ENCODE measurements at regions not wholly inside any gene's neighbourhood (a gene's known extent, or its start where the extent isn't known, plus 50 kb on each side); places are given as distances from the start of the nearest gene placed in this dataset.

- WGBS, 2 donors, result 43 to 49% methylated on average over 3 of the region's 3 CpGs
- peaks cover 0 to 22% (median 6%) of the 10 kb centered on the region in 4 donors for H3K9me3 ChIP-seq
Measured at GRCh38 chr15:97482521-97482920, 478.0 kb upstream of the ARRDC4 start.

GRCh38 chr15:97483232-97483631, 477.3 kb upstream of the ARRDC4 start:
- Histone ChIP-seq H3K4me1 (no peaks in the 10 kb centered on the region), H3K27me3 (no peaks in the 10 kb centered on the region), H3K36me3 (no peaks in the 10 kb centered on the region), H3K9me3 (peaks cover 0 to 21% (median 6%) of the 10 kb centered on the region in 4 donors), H3K27ac (no peak overlapping the region), H3K4me3 (no peak overlapping the region)
- TF ChIP-seq POLR2A (IDR thresholded peaks at IDR 0.05) (no peak), EP300 (IDR thresholded peaks at IDR 0.05) (no peak), CTCF (IDR thresholded peaks at IDR 0.05) (no peak)
- DNase-seq (ENCODE audit: low spot score in 2 of 2), result no peak
- WGBS, 2 donors, result 84 to 86% methylated on average over 21 of the region's 21 CpGs

More at GRCh38 chr15:97482521-97482920, 478.0 kb upstream of the ARRDC4 start:
- no peaks in the 10 kb centered on the region for H3K27me3 ChIP-seq
- TF ChIP-seq EP300 (IDR thresholded peaks at IDR 0.05), result no peak
- TF ChIP-seq POLR2A (IDR thresholded peaks at IDR 0.05), result no peak
- no peak for TF ChIP-seq CTCF (IDR thresholded peaks at IDR 0.05)
- DNase-seq (ENCODE audit: low spot score in 2 of 2), result no peak
- no peak overlapping the region for H3K4me3 ChIP-seq
- no peaks in the 10 kb centered on the region for H3K36me3 ChIP-seq
- H3K27ac ChIP-seq, result no peak overlapping the region
- no peaks in the 10 kb centered on the region for H3K4me1 ChIP-seq

GRCh38 chr15:97490429-97490828, 470.1 kb upstream of the ARRDC4 start:
- Histone ChIP-seq H3K4me1 (no peaks in the 10 kb centered on the region), H3K4me3 (no peak overlapping the region), H3K27me3 (no peaks in the 10 kb centered on the region), H3K9me3 (no peaks in the 10 kb centered on the region), H3K27ac (no peak overlapping the region), H3K36me3 (no peaks in the 10 kb centered on the region)
- TF ChIP-seq POLR2A (IDR thresholded peaks at IDR 0.05), result no peak
- no peak for TF ChIP-seq CTCF (IDR thresholded peaks at IDR 0.05)
- no peak for TF ChIP-seq EP300 (IDR thresholded peaks at IDR 0.05)
- no peak for DNase-seq (ENCODE audit: low spot score in 2 of 2)
- WGBS, 2 donors, result 76 to 78% methylated on average over 4 of the region's 4 CpGs

GRCh38 chr15:97501291-97501690, 459.2 kb upstream of the ARRDC4 start:
- DNase-seq (ENCODE audit: low spot score in 2 of 2), result no peak
- TF ChIP-seq EP300 (IDR thresholded peaks at IDR 0.05) (no peak), POLR2A (IDR thresholded peaks at IDR 0.05) (no peak), CTCF (IDR thresholded peaks at IDR 0.05) (no peak)
- Histone ChIP-seq H3K9me3 (no peaks in the 10 kb centered on the region), H3K4me3 (no peak overlapping the region), H3K36me3 (no peaks in the 10 kb centered on the region), H3K27ac (no peak overlapping the region), H3K27me3 (no peaks in the 10 kb centered on the region), H3K4me1 (no peaks in the 10 kb centered on the region)
- 73 to 86% methylated on average over 1 of the region's 1 CpG for WGBS, 2 donors

- no peak for TF ChIP-seq EP300 (IDR thresholded peaks at IDR 0.05)
- no peak for TF ChIP-seq POLR2A (IDR thresholded peaks at IDR 0.05)
- no peak for TF ChIP-seq CTCF (IDR thresholded peaks at IDR 0.05)
- no peak overlapping the region for H3K4me3 ChIP-seq
- no peaks in the 10 kb centered on the region for H3K36me3 ChIP-seq
- H3K27me3 ChIP-seq, result no peaks in the 10 kb centered on the region
- no peak overlapping the region for H3K27ac ChIP-seq
- H3K4me1 ChIP-seq, result no peaks in the 10 kb centered on the region
- 84 to 86% methylated on average over 2 of the region's 2 CpGs for WGBS, 2 donors
- DNase-seq (ENCODE audit: low spot score in 2 of 2), result no peak
- no peaks in the 10 kb centered on the region for H3K9me3 ChIP-seq
Measured at GRCh38 chr15:97502038-97502437, 458.5 kb upstream of the ARRDC4 start.

Data from tibial nerve (tissue), 4 donors.